H54 (cell line): ENCODE measurements at regions not wholly inside any gene's neighbourhood (a gene's known extent, or its start where the extent isn't known, plus 50 kb on each side); places are given as distances from the start of the nearest gene placed in this dataset.
"Not testable (repeated sequence)": the region's sequence is repeated elsewhere in the genome, so short reads cannot be mapped to it uniquely, and the experiment has no call there.

Experiments used
- DNase-seq: peaks from one replicate; pipeline ENCODE4 v3.0.0; 2011; ENCODE audit warnings: low spot score, mixed read lengths; ENCODE audit not compliant: insufficient read length
- FAIRE-seq: peaks from 3 replicates; lab custom pipeline; 2011; peaks lifted over from hg19 to GRCh38; lab: Jason Lieb, UNC
- POLR2A ChIP-seq: IDR thresholded peaks from 2 replicates; pipeline ENCODE4 v1.6.1; 2011; ENCODE audit warnings: low read depth, mild to moderate bottlenecking, low read length

DNA sequence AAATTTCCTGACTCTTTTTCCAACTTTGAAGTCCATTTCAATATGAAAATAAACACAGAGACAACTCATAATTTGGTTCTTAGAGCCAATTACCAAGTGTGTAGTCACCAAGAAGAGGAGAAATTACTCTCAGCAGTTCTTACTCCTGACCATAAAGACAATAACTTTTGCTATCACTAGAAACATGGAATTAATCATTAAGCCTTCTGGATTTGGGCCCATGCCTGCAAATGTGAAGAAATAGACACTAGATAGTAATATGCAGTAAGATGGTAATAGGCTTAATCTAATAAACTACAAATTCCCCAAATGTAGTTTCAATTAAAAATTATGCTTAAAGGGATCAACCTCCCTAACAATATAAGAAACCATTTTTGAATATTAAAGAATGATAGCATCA, 185.1 kb upstream of the AGTR1 start:
- no peak for TF ChIP-seq POLR2A
- FAIRE-seq (no peak), DNase-seq (no peak)

DNA sequence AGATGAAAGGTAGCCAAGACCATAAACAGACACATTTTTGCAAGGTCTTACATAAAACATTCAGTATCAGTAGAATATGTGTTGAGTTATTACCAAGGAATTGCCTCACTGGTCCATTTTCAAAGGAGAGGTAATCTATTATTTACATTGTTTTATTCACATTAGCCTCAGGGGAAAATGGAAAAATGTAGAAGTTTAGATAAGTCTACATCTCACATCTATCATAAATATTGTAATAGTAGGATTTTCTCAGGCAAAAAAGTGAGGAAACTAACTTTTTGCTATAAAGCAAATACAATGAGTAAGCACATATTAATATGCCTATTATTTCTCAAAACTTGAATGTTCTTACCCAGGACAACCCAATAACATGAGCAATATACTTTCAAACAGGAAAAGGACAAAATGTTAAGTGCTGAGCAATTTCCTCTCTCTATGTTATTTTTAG, 184.6 kb upstream of the AGTR1 start:
- no peak for TF ChIP-seq POLR2A
- no peak for FAIRE-seq
- no peak for DNase-seq

DNA sequence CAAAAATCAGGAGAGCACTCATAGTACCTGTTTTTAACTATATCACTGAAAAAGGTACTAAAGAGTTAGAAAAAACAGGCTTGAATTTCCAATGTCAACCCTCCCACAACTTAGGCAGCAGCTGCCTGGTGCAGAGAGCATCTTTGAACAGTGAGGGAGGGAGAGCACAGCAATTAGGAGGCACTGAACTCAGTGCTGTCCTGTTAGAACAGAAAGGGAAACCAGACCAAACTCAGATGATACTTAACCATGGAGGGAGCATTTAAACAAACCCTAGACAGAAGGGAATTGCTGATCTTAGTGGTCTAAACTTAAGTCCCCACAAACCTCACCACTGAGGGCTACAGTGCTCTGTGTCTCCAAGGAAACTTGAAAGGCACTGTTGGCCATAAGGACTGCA, 179.2 kb upstream of the AGTR1 start:
- no peak for DNase-seq
- FAIRE-seq: no peak
- TF ChIP-seq POLR2A: no peak

DNA sequence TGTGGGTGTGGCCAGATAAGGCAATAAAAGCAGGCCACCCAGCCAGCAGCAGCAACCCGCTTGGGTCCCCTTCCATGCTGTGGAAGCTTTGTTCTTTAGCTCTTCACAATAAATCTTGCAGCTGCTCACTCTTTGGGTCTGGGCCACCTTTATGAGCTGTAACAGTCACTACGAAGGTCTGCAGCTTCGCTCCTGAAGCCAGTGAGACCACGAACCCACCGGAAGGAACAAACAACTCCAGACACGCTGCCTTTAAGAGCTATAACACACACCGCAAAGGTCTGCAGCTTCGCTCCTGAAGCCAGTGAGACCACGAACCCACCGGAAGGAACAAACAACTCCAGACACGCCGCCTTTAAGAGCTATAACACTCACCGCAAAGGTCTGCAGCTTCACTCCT, 172.1 kb upstream of the AGTR1 start:
- FAIRE-seq, DNase-seq: not testable (repeated sequence)

DNA sequence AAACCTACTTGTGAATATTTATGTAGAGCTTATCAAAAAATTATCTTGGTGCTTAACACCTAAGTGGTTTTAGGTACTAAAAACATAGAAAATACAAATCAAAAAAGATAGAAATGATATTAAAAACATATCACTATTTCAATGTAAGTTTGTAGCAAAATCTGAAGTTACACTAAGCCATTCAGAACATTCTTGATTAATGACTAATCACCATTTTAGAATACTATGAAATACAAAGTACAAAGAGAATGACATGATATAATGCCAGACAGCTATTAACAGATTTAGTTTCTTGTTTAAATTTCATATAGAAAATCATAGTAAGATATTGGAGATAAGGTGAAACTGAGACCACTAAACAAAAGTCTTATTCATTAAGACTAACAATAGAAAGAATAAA, 169.7 kb upstream of the AGTR1 start:
- TF ChIP-seq POLR2A: no peak
- FAIRE-seq: no peak

DNA sequence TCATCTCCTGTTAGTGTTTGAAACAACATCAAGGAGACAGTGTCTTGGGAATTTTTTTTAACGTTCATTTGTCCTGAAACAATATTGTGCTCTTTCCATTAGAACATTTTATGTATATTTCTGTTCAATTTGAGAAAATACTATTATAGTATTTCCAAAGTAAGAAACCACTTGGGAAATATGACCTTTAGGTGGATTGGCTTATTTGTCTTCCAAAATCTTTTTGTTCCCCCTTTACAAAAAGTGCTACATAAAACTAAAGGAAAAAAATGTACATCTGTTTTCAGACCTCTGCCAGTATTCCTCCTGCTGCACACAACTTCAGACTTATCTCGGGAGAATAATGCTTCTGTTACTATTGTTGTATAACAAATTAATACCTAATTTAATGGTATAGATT, 165.9 kb upstream of the AGTR1 start:
- DNase-seq: no peak
- no peak for FAIRE-seq
- no peak for TF ChIP-seq POLR2A

More for the DNA sequence above, 169.7 kb upstream of the AGTR1 start:
- no peak for DNase-seq

DNA sequence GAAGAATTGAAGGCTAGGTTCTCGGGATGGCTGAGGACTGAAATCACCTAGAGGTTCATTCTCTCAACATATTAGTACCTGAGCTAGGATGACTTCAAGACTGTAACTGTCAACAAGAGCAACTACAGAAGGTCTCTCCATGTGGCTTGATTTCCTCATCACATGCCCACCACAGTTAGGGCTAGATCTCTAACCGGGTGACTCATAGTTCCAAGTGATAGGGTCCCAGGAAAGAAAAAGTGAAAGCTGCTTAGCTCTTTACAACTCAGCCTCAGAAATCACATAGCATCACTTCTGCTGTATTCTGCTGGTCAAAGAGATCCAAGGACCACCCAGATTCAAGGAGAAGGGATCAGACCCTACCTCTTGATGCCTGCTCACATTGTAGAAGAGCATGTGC, 165.4 kb upstream of the AGTR1 start:
- TF ChIP-seq POLR2A: no peak
- FAIRE-seq (no peak), DNase-seq (no peak)

DNA sequence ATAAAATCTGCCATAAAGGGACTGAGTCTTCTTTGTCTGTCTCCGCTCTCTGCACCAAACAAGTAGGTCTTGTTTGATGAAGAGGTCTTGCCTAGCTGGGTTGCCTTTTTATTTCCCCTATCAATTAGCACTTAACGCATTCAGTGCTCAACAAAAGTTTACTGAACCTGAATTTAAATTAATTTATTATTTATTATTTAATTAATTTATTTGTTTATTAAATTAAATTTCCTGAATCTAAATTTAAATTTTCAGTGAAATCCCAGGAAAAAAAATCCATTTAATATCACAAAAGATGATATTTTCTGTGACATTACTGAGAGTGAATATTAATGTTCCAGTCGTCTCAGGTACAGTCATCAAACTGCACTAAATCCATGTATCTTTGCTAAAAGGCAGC, 164.9 kb upstream of the AGTR1 start:
- DNase-seq (no peak), FAIRE-seq (no peak)
- TF ChIP-seq POLR2A: no peak

DNA sequence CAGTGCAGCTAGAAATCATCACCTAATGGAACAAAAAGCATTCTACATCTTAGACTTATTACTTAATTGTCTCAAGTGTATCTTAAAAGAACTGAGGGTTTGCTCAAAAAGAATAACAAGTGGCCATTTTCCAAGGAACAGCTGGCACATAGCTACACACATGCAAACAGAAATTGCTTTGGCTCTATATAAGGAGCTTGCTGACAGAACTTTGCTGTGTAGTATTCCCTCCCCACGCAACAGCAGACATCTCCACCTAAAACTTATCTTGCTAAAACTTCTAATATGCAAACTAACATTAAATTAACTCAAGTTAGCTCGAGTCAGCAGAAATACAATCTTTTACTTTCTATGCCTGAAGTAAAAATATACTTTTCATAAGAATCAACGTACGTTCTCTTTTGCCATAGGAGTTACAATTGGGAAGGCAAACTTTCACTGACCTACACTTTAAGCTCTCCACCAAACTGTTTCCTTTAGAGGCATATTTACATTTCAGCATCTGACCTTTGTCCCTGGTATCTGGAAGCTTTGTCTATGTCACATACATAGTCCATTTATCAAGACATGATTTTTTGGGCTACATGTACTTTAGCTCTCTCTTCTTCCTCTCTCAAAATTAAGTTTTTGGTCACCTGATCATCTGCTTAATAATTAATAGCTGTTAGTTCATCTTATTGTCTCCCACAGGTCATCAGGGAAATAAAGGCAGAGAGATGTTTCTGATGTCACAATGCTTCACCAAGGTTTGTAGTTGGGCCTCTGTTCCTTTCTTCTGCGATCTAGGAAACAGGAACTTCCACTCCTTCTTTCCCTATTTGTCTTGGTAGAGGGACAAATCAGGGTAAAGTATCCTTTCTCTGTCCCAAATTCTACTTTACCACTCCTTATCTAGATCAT, 163.4 kb upstream of the AGTR1 start:
- no peak for FAIRE-seq
- TF ChIP-seq POLR2A: no peak
- no peak for DNase-seq

DNA sequence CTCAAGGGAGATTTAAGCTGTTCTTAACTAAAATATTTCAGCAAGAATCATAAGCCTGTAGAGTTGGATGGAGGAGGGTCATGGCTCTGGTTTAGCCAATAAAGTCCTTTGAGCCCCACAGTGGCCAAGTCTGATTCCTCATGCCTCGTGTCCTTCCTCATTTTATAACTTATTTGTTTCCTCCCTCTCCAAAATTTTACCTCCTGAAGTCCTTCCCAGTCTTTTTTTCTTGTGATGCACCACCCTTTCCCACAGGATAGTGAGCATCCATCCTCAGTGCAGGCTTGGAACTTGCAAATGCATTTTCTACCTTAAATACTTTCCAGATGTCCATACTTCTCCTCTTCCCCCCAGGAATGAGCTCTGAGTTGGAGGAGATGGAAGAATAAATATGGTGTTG, 162.7 kb upstream of the AGTR1 start:
- no peak for TF ChIP-seq POLR2A
- FAIRE-seq (no peak), DNase-seq (no peak)

DNA sequence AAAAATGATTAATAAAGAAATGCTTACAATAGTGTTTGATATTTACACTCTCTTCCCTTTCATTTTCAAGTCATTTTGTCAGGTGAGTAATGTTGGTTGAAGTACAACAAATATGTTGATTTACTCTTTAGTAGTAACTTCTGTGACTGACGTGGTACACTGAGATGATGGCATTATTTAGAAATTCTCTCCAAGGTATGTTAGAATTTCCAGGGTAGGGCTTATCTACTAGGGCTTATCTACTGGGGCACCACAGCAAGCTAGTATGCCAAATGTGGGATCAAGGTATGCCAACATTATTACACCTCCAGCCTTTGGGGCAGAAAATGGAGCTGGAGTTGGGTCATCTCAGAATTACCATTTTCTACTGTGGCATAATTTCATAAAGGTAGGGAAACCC, 157.4 kb upstream of the AGTR1 start:
- no peak for TF ChIP-seq POLR2A
- DNase-seq (no peak), FAIRE-seq (no peak)

DNA sequence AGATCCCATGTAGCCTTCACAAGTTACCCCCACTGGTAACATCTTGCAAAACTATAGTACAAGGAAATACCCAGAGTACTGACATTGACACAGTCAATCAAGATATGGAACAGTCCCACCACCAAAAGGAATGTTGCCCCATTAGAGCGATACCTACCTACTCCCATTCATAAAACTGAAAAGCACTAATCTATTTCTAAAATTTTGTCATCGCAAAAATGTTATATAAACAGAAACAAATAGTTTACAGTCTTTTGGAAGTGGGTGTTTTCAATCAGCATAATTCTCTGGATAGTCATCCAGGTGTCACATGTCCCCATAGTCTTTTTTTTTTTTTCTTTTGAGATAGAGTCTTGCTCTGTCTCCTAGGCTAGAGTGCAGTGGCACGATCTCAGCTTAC, 156.9 kb upstream of the AGTR1 start:
- no peak for FAIRE-seq

DNA sequence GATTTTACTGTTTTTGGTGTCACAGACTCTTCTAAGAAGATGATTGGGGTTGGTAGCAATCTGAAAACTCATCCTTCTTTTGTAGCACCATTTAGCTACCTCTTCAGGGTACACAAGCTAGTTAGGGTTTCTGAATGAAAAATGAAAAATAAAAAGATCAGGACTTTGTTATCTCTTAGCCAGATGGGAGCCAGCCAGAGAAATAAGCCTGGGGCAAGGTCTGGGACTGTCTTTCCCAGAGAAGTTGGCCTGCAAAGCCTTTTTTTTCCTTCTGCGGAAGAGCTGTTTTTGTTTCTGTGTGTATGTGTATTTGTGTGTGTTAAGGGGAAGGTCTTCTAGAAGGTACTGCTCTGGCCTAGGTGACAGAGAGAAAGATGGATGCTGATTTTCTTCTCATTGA, 150.7 kb upstream of the AGTR1 start:
- DNase-seq (no peak), FAIRE-seq (no peak)
- no peak for TF ChIP-seq POLR2A

More for the DNA sequence above, 156.9 kb upstream of the AGTR1 start:
- TF ChIP-seq POLR2A: no peak
- DNase-seq: no peak

DNA sequence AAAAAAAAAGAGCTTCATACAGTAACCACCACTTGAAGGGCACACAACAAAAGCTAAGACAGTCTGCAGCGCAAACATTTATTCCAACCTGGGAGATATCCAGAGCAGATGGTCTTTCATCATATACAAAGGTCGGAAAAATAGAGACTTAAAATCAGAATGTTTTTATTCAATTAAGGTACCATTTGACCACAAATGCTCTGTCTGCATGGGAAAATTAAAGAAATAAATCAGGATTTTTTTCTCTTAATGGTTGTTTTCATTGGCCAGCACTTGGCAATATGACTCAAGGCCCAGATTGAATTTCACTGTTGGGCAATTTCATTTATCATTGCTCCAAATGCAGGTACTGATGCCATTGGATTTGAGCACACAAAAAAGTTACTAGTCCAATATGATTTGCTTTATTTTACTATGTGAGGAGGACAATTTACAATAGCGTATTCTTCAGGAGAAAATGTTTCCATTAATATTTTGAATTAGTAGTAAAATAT, 145.9 kb upstream of the AGTR1 start:
- FAIRE-seq (no peak), DNase-seq (no peak)
- no peak for TF ChIP-seq POLR2A

DNA sequence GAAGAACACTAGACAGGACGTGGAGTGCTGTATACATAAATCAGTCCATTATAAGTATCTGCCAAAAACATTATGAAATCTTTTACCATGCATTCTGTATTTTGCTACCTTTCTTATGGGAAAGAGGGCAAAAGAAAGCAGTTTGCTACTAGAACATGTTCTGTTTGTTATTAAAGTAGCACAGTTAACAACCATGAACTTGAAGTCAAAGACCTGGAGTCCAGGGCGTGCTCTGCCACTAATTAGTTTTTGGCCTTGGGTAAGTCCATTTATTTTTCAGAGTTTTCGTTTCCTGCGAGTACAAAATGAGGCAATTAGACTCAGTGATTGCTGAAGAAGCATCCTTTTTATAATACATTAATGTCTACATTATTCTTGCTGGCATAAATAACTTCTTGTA, 143.3 kb upstream of the AGTR1 start:
- FAIRE-seq: no peak
- TF ChIP-seq POLR2A: no peak
- no peak for DNase-seq
